ENCODE measurements at regions not wholly inside any gene's neighbourhood (a gene's known extent, or its start where the extent isn't known, plus 50 kb on each side); places are given as distances from the start of the nearest gene placed in this dataset.

- TF ChIP-seq CTCF (IDR thresholded peaks at IDR 0.05): no peak
- no peak for TF ChIP-seq EP300 (IDR thresholded peaks at IDR 0.05)
- no peak for TF ChIP-seq POLR2AphosphoS5 (IDR thresholded peaks at IDR 0.05)
- no peak for TF ChIP-seq POLR2A (IDR thresholded peaks at IDR 0.05)
Observed at GRCh38 chr3:159447841-159448240, 540.8 kb upstream of the IL12A start.

All from gastroesophageal sphincter (tissue), 3 donors.